MM.1S (cell line): ENCODE measurements at regions not wholly inside any gene's neighbourhood (a gene's known extent, or its start where the extent isn't known, plus 50 kb on each side); places are given as distances from the start of the nearest gene placed in this dataset.

ENCODE experiments used
- DNase-seq: peaks from one replicate; pipeline ENCODE4 v3.0.0-alpha.2; 2015
- H2AFZ ChIP-seq: fragments of 300-600 bp; sonication (generic); 2 replicates; pipeline ENCODE4 v1.6.0; 2016; ENCODE audit warnings: antibody characterized with exemption, low read length
- H3F3A ChIP-seq: fragments of 300-600 bp; sonication (generic); 2 replicates; pipeline ENCODE4 v1.6.1; 2016; ENCODE audit warnings: mild to moderate bottlenecking, antibody characterized with exemption, low read length, moderate library complexity, mixed read lengths; ENCODE audit not compliant: insufficient read depth
- H3K27ac ChIP-seq: fragments of 300-600 bp; sonication (generic); 2 replicates; pipeline ENCODE4 v1.5.1; 2016; ENCODE audit warnings: mild to moderate bottlenecking, low read length
- H3K27me3 ChIP-seq: fragments of 300-600 bp; sonication (generic); replicated peaks from 2 replicates; pipeline ENCODE4 v1.6.0; 2016; ENCODE audit warnings: low read length; ENCODE audit not compliant: insufficient read depth
- H3K36me3 ChIP-seq: fragments of 300-600 bp; sonication (generic); replicated peaks from 2 replicates; pipeline ENCODE4 v1.6.1; 2016; ENCODE audit warnings: mild to moderate bottlenecking, low read length, mixed read lengths; ENCODE audit not compliant: insufficient read depth
- H3K4me1 ChIP-seq: fragments of 300-600 bp; sonication (generic); 2 replicates; pipeline ENCODE4 v1.6.1; 2016; ENCODE audit warnings: low read length, mixed read lengths
- H3K4me2 ChIP-seq: fragments of 300-600 bp; sonication (generic); 2 replicates; pipeline ENCODE4 v1.6.0; 2016; ENCODE audit warnings: low read depth, low read length
- H3K4me3 ChIP-seq: fragments of 300-600 bp; sonication (generic); 2 replicates; pipeline ENCODE4 v1.5.1; 2016; ENCODE audit warnings: low read length, mixed read lengths
- H3K79me2 ChIP-seq: fragments of 300-600 bp; sonication (generic); 2 replicates; pipeline ENCODE4 v1.6.1; 2016; ENCODE audit warnings: mixed run types, low read length, mixed read lengths
- H3K9ac ChIP-seq: fragments of 300-600 bp; sonication (generic); 2 replicates; pipeline ENCODE4 v1.6.1; 2016; ENCODE audit warnings: low read length, mixed read lengths
- H3K9me2 ChIP-seq: fragments of 300-600 bp; sonication (generic); replicated peaks from 2 replicates; pipeline ENCODE4 v1.6.1; 2016; ENCODE audit warnings: mild to moderate bottlenecking, low read length, mixed read lengths; ENCODE audit not compliant: insufficient read depth
- H3K9me3 ChIP-seq: fragments of 300-600 bp; sonication (generic); replicated peaks from 2 replicates; pipeline ENCODE4 v1.6.1; 2016; ENCODE audit warnings: mild to moderate bottlenecking, low read length, mixed read lengths; ENCODE audit not compliant: insufficient read depth
- H4K20me1 ChIP-seq: fragments of 300-600 bp; sonication (generic); 2 replicates; pipeline ENCODE4 v1.6.1; 2016; ENCODE audit warnings: mild to moderate bottlenecking, low read length, moderate library complexity, mixed read lengths; ENCODE audit not compliant: insufficient read depth
- CTCF ChIP-seq: fragments of 300-600 bp; sonication (generic); IDR thresholded peaks from 2 replicates; pipeline ENCODE4 v1.5.1; 2016; ENCODE audit warnings: antibody characterized with exemption, low read length, mixed read lengths
- EZH2 ChIP-seq: fragments of 300-600 bp; sonication (generic); optimal IDR thresholded peaks from 2 replicates; pipeline ENCODE3; 2017; ENCODE audit warnings: low read depth, mild to moderate bottlenecking, antibody characterized with exemption, low read length, mixed read lengths
- EZH2phosphoT487 ChIP-seq: fragments of 300-600 bp; sonication (generic); IDR thresholded peaks from 2 replicates; pipeline ENCODE4 v1.6.1; 2018; ENCODE audit warnings: antibody characterized with exemption, low read length

GRCh38 chr18:11296946-11297345 is 147.6 kb upstream of the PIEZO2 start:
- no peak overlapping the region for H3K27ac ChIP-seq
- no peaks in the 10 kb centered on the region for H3K79me2 ChIP-seq
- TF ChIP-seq EZH2phosphoT487, result no peak
- TF ChIP-seq CTCF, result no peak
- no peak for TF ChIP-seq EZH2

DNA sequence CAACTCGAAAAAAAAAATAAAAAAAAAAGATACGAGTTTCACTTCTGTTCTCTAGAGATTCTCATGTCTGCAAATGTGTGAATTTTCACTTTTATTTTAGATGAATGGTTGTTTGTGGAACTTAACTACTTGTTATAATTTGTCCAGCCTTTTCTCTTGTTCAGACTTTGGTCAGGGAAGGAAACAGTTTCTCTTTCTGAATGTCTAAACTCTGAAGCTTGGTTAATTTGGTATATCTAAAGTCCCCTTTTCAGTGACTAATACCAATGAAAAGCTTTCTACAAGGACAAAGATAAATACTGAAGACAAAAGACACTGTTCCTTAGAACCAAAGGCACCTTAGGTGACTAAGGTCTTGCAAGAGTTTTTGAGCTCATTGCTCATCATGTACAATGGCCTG is 144.4 kb upstream of the PIEZO2 start:
- no peak overlapping the region for H2AFZ ChIP-seq
- DNase-seq, result peak; percentile 32
- no peaks in the 10 kb centered on the region for H3K79me2 ChIP-seq
- no peaks in the 10 kb centered on the region for H3K9me3 ChIP-seq
- H3K9me2 ChIP-seq, result no peaks in the 10 kb centered on the region
- no peaks in the 10 kb centered on the region for H3K36me3 ChIP-seq
- H4K20me1 ChIP-seq, result no peaks in the 10 kb centered on the region
- peaks cover 4% of the 10 kb centered on the region; the same call in 1 of the 2 replicates for H3F3A ChIP-seq
- H3K4me2 ChIP-seq, result no peak overlapping the region
- no peaks in the 10 kb centered on the region for H3K27me3 ChIP-seq
- no peak overlapping the region for H3K27ac ChIP-seq
- peaks cover 7% of the 10 kb centered on the region for H3K4me1 ChIP-seq
- no peak overlapping the region for H3K9ac ChIP-seq
- no peak overlapping the region for H3K4me3 ChIP-seq
- no peak for TF ChIP-seq EZH2
- no peak for TF ChIP-seq CTCF
- no peak for TF ChIP-seq EZH2phosphoT487

More at GRCh38 chr18:11296946-11297345, 147.6 kb upstream of the PIEZO2 start:
- Histone ChIP-seq H3K9me2 (no peaks in the 10 kb centered on the region), H3F3A (peaks cover 4% of the 10 kb centered on the region; the same call in 1 of the 2 replicates), H4K20me1 (no peaks in the 10 kb centered on the region), H2AFZ (no peak overlapping the region), H3K36me3 (no peaks in the 10 kb centered on the region), H3K9ac (no peak overlapping the region), H3K9me3 (no peaks in the 10 kb centered on the region), H3K4me2 (no peak overlapping the region), H3K27me3 (no peaks in the 10 kb centered on the region), H3K4me1 (peaks cover 7% of the 10 kb centered on the region), H3K4me3 (no peak overlapping the region)
- no peak for DNase-seq

- Histone ChIP-seq H3K9me2 (no peaks in the 10 kb centered on the region), H3K27me3 (no peaks in the 10 kb centered on the region), H2AFZ (no peak overlapping the region), H3K4me2 (no peak overlapping the region), H3K36me3 (no peaks in the 10 kb centered on the region), H3K4me1 (peaks cover 7% of the 10 kb centered on the region), H3K4me3 (no peak overlapping the region), H3K27ac (no peak overlapping the region), H4K20me1 (no peaks in the 10 kb centered on the region), H3K9me3 (no peaks in the 10 kb centered on the region), H3K9ac (no peak overlapping the region), H3K79me2 (no peaks in the 10 kb centered on the region), H3F3A (peaks cover 4% of the 10 kb centered on the region; the same call in 1 of the 2 replicates)
- TF ChIP-seq CTCF (no peak), EZH2phosphoT487 (no peak), EZH2 (no peak)
- DNase-seq, result no peak
Measured at GRCh38 chr18:11290786-11291185, 141.4 kb upstream of the PIEZO2 start.
